HG03439 (cell line): ENCODE measurements at regions not wholly inside any gene's neighbourhood (a gene's known extent, or its start where the extent isn't known, plus 50 kb on each side); places are given as distances from the start of the nearest gene placed in this dataset.

ENCODE experiments used
- ATAC-seq: cut with Tn5 transposase; IDR thresholded peaks from one replicate; pipeline ENCODE4 v1.9.1; 2021; ENCODE audit warnings: mild to moderate bottlenecking, moderate library complexity; ENCODE audit not compliant: unreplicated experiment

DNA sequence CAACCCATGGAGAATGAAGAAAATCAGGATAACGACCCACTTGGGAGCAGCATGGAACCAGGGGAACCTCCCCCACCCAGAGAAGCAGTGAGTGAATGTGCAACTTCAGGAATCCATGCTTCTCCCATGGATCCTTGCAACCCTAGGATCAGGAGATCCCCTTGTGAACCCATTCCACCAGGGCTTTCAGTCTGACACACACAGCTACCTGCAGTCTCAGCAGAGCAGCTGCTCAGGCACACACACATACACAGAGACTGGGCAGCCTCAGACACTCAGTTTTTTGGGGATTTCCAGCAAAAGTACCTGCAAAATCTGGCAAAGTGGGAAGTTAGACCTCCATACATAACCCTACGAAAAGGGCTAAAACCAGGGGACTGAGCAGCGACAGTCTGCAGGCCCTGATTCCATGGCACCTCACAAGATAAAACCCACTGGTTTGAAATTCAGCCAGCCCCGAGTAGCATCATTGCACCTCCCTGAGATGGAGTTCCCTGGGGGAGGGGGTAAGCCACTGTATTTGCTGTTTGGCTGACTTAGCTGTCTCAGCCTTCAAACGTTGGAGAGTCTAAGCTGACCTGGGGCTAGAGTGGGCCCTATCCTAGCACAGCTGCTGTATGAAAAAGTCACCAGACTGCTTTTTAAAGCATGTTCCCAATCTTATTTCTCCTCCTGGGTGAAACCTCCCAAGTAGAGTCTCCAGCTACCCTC lies 737.5 kb upstream of the NDST4 start:
- ATAC-seq, result peak; percentile 49

DNA sequence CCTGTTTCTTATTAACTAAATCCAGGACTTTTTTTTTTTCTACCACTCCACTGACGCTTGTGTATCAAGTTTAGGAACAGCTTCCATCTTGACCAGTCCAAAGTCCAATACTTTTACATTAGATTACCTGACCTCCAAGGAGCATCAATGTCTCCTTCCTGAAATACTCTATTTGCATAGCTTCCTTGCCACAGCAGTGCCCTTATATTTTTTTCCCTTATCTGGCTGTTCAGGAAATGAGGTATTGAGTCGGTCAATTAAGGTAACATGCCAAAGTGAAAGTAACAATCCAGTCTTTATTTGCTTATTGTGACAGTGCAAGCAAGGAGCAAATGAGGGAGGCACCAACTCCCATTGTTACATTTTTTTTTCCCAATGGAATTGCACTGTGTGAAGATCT lies 730.8 kb upstream of the NDST4 start:
- ATAC-seq, result no peak

DNA sequence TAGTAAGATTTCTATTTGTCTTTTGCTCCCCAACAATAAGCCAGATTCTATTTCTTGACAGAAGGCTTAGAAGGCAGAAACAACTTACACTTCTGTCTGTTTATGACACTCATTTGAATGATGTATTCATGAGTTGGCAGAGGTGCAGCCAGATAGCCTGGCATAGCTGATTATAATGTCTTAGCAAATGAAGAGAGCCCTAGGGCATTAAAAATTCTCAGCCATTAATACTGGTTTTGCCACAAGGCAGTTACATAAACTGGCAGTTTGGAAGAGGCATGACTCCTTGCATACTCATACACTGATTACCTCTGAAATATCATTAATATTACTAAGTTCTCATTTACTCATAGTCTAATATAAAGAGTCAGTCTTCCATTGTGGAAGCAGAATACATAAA lies 728.5 kb upstream of the NDST4 start:
- no peak for ATAC-seq

DNA sequence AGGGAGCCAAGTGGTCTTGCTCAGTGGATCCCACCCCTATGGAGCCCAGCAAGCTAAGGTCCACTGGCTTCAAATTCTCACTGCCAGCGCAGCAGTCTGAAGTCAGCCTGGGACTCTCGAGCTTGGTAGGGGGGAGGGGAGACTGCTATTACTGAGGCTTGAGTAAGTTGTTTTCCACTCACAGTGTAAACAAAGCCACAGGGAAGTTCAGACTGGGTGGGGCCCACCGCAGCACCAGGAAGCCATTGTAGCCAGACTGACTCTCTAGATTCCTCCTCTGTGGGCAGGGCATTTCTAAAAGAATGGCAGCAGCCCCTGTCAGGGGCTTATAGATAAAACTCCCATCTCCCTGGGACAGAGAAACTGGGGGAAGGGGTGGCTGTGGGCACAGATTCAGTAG lies 721.0 kb upstream of the NDST4 start:
- ATAC-seq, result no peak

DNA sequence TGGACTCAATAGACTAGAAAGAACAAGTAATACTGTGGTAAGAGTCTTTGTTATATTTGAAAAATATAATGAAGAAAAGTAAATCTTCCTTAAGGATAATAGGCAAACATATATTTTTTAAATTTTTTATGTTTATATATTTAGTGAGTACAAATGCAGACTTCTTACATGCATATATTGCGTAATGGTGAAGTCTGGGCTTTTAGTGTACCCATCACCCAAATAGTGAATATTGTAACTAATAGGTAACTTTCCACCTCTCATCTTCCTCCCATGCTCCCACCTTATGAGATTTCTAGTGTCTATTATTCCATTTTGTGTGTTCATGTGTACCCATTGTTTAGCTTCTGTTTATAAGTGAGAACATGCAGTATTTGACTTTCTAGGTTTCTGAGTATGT lies 711.2 kb upstream of the NDST4 start:
- ATAC-seq, result no peak

DNA sequence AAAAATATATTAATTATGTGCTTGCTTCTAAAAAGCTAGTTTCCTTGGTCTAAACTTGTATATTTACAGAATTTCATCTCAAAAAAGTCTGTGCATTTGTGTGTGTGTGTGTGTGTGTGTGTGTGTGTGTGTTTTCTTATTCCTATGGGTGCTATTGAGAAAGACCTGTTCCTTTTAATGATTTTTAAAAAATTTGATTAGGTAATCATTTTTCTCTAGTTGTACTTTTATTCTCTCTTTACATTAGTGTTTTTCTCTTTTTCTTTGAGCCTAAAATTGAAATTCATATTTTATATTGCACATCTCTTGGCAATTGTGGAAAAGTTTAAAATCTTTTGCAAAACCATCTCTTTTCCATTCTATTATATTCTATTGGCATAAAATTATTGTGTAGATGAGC lies 690.4 kb upstream of the NDST4 start:
- no peak for ATAC-seq

DNA sequence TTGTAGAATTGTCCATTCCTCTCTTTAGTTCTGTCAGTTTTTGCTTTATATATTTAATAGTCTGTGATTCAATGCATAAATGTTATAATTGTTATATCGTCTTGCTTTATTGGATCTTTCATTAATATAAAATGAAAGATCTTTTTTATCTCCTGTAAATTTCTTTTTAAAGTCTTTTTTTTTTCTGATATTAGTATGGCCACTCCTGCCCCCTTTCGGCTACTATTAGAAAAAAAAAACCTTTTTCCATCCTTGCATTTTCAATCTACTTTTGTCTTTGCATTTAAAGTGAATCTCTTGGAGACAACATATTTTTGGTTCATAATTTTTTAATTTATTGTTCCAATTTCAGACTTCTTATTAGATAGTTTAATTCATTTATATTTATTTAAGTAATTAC lies 677.4 kb upstream of the NDST4 start:
- ATAC-seq, result no peak

DNA sequence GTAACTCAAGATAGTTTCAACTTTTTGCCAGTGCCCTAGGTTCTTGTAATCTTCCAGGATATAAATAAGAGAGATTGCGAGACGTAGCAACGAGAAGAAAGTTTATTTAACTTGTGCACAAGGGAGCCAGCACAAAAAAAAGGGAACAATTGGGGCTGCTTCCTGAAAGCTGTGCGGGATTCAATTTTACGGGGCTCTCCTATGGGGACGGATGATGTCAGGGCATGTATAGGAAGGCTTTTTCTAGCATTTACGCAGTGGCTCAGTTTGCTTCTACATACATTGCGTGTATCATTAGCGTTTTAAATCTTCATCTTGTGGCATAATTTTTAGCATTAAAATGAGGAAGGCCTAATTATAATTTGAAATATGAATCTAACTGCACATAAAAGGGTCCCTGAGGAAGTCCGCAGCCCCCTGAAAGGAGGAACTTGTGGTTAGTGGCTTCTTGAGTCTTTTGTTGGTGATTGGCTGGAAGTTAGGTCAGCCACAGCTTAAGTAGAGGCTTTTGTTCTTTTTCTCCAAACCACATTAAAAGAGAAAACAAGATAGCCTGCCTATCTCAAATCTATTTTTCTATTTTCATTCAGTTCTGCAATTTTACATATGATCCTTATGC lies 668.2 kb upstream of the NDST4 start:
- ATAC-seq, result no peak

DNA sequence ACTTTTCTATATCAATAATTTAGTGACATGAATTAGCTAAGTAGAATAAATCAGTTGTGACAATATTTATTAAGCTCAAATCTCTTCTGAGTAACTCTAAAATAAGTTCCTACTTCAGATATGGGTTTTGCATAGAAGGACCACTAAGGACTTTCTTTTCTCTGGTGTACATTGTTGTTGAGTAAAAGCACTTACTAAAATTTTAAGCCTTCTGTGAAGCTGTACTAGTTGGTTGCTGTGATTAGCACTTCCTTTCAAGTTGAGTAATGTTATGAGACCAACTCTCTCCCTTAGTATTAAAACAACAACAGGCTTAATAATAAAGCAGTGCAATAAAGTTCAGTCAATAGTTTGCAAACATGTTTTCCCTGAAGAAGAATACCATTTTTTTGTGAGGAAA lies 667.4 kb upstream of the NDST4 start:
- no peak for ATAC-seq

DNA sequence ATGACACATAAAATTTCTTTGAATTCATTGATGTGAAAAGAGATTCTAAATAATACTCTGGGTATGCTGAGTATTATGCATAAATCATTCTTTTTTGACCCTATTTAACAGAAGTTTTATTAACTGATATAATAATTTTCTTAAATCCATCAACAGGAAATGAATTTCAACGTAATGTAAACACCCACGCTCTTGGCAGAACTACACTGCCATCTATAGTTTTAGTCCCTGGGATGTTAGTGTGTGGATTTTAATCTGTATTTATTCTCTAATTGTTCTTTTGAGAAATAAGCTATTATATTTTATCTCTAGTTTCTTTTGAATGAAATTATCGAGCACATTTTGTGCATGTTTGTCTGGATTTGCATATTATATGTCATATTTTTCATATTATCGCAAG lies 666.8 kb upstream of the NDST4 start:
- no peak for ATAC-seq

DNA sequence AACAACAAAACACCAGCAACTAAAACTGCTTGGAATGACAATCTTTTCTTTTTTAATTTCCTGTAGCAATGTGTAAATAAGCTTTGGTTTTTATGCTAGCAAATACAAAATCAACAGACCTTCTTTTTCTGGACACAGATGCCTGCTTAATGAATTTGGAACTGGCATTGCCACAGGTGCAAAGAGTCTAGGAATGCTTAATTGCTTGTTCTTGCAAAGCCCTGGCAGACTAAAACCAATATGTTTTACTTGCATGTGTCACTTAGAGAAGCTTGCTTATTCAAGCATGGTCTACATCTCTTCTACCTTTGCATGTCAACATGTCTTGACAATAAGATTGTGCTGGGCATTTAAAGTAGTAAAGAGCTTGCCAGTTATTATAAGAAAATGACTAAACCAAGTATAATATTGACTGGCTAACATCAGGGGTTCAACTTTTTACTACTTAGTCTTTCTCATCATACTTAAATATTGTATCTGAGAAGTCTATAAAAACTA lies 656.7 kb upstream of the NDST4 start:
- ATAC-seq, result no peak

DNA sequence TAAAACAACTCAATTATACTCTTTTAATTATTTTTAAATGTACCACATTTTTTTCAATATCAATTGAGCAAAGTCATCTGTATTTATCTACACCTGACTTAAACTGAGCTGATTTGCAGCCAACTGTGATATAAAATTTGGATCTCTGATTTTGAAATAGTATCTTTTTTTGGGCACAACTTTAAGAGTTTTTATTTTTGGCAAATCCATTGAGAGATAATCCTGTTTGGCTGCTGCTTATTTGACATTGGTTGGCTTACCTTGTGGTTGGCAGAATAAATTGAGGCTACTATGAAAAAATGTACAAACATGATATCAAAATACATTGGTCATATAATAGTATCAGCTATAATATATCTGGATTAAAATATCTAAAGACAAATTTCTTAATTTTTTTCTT lies 656.0 kb upstream of the NDST4 start:
- ATAC-seq, result no peak

DNA sequence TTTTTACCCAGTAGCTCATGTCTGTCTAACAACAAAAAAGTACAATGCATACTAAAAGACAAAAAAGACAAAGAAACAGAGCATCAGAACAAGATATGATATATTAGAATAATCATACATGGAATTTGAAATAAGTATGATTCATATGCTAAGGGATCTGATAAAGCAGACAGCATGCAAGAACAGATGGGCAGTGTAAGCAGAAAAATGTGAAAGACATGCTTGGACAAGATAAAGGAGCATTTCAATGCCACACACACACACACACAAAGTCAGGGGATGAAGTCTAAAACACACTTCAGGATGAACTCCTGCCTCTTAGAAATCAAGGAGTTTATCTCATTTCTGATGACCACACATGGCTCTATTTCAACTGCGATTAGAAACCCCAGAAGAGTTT lies 649.6 kb upstream of the NDST4 start:
- ATAC-seq, result no peak

DNA sequence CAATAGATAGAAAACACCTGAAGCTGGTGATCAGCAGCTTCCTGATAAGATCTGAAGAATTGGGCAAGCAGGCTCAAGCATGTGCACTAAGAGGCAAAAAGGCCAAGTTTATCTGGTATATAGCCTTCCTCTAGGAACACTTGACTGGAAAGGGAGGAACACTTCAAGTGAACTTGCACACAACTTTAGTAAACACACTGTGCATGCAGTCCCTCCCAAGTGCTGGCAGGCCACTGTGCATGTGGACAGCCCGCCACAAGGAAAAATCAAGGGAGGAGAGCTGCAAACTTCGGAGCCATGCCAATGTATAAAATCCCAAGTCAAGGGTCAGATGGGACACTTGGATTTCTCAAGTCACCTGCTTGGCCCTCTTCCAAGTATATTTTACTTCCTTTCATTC lies 645.8 kb upstream of the NDST4 start:
- ATAC-seq, result no peak

DNA sequence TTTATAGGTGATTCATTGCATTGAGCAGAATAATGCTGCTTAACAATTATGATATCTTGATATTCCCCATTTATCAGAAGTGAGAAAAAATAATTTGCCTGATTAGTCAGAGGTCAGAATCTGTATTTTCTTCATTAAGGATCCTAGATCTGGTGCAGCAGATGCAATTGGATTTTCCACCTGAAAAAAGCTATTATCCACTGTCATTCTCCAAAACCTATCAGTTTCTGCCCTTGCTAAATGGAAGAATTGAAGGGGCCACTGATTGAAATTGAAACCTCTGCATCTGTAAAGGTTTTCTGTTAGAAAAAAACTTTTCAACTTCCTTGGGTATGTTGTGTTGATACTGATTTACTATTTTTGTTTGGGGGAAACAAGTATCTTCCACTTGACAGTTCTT lies 636.0 kb upstream of the NDST4 start:
- ATAC-seq, result no peak

DNA sequence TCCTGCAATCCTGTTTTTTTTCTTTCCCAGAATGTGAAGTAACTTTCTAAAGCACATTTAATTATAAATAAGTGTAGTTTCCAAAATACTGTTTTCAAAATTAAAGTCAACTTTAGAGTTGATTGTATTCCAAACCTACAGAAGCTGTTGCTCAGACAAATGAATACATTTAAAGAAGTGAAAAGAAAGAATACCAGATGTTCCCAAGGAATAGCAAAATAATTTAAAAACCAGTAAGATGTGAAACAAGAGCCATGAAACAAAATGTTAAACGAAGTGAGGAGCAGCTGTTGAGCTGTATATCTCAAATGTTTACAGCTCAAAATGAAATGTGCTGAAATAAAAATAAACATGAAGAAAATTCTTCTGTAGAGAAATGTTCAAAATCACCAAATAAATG lies 627.4 kb upstream of the NDST4 start:
- ATAC-seq, result no peak

DNA sequence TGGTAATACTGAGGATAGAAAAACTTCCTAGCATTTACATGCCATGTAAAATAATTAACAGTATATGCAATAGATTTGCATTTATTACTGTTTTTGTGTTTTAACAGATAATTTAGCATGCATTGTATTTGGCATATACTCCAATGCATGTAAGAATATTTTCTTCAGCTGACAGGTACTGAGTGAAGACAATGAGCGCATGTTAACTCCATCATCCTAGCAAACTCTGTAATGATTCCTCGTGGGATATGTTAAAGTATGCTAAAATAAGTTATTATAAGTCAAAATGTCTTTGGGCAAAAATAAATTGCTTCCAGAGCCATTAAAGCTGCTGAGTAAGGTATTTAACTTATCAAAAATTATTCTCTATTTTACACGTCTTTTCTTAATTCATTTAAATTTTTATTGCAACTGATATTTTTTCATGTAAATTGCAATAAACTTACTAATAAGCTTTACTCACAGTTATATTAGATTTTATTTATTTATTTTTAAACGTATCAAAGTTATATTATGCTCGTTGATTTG lies 616.4 kb upstream of the NDST4 start:
- ATAC-seq, result no peak

DNA sequence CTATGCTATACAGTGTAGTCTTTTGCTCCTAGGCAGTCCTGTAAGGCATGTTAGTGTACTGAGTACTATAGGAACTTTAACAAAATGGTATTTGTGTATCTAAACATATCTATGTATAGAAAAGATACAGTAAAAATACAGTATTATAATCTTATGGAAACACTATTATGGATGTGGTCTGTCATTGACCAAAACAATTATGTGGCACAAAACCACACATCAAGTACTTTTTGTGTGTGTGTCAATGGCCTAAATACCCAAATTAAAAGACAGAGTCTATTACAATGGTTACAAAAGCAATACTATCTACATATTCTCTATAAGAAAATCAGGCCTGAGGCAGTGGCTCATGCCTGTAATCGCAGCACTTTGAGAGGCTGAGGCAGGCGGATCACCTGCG lies 610.2 kb upstream of the NDST4 start:
- ATAC-seq, result no peak

DNA sequence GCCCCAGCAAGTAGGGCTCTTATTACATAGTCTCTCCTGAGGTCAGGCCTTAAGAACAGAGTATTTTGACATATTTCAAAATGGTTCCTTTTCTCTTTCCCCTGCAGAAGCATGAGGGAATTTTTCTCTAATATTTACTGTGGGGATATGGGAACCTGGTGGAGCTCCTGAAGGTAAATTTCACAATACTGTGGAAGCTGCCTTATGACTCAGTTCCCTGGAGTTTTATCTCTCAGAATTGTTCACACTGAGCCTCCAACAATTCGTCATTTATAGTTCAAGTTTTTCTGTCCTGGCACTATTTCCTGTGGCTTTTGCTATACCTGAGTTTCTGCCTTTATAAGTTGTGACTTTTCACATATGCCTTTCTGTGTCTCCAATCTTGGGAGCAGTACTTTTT lies 607.2 kb upstream of the NDST4 start:
- ATAC-seq, result no peak

DNA sequence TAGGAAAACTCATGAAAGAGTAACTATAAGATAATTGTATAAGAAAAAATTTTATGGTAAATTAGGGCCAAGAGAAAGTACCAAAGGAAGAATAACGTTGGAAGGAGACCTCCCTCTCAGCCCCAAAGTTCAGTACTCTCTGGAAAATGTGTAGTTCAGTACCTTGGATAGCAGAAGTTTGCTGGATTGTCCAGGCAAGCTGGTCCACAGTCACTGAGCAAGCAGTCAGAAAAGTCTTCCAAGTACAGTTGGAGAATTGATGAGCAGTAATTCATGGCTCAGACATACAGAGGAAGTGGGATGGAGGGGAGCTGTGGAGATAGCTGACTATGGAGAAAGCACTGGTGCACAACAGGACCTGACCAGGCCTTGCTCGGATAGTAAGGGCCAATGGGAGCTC lies 598.2 kb upstream of the NDST4 start:
- no peak for ATAC-seq

DNA sequence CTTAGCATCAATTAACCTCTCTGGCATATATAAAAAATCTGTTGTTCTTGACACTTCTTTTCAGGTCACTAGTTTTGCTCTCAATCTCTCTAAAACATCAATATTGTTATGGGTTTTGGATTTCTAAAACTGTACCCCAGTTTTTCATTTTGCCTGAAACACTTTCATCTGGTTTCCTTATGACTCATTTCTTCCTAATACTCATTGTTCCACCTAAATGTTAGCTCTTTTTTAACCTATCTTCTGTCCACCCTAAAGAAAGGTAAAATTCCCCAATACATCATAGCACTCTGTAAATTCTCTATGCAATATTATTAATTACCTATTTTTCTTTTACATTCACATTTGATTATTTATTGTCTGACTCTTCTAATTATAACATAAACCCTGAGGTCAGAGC lies 575.5 kb upstream of the NDST4 start:
- no peak for ATAC-seq

DNA sequence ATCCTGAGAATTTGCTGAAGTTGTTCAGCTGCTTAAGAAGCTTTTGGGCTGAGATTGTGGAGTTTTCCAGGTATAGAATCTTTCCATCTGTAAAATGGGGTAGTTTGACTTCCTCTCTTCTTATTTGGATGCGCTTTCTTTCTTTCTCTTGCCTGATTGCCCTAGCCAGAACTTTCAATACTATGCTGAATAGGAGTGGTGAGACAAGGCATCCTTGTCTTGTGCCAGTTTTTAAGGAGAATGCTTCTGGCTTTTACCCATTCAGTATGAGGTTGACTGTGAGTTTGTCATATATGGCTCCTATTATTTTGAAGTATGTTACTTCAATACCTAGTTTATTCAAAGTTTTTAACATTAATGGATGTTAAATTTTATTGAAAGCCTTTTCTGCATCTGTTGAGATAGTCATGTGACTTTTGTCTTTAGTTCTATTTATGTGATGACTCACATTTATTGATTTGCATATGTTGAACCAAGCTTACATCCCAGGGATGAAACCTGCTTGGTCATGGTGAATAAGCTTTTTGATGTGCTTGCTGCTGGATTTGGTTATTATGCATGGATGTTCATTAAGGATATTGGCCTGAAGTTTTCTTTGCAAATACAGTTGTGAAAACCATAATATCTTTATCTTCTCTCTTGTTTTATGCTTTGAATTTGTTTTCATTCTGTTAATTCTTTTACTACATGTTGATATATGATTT lies 573.8 kb upstream of the NDST4 start:
- no peak for ATAC-seq
